Nephron progenitor cell (in vitro differentiated cells): ENCODE measurements at regions not wholly inside any gene's neighbourhood (a gene's known extent, or its start where the extent isn't known, plus 50 kb on each side); places are given as distances from the start of the nearest gene placed in this dataset.
"Not testable (repeated sequence)": the region's sequence is repeated elsewhere in the genome, so short reads cannot be mapped to it uniquely, and the experiment has no call there.

Experiments used
- DNase-seq: peaks from one replicate; pipeline ENCODE4 v3.0.0; 2021
- H3K27ac Mint-ChIP-seq: 2 replicates; pipeline ENCODE4 v1.8.0; 2021; ENCODE audit warnings: mild to moderate bottlenecking, moderate library complexity, mixed read lengths
- H3K27me3 Mint-ChIP-seq: 2 replicates; pipeline ENCODE4 v1.8.0; 2021; ENCODE audit warnings: mild to moderate bottlenecking, low read depth, mixed read lengths; ENCODE audit not compliant: poor library complexity
- H3K36me3 Mint-ChIP-seq: 2 replicates; pipeline ENCODE4 v1.8.0; 2021; ENCODE audit warnings: low read depth, mixed read lengths
- H3K4me1 Mint-ChIP-seq: 2 replicates; pipeline ENCODE4 v1.8.0; 2021; ENCODE audit warnings: mixed read lengths
- H3K4me3 Mint-ChIP-seq: 2 replicates; pipeline ENCODE4 v1.8.0; 2021; ENCODE audit warnings: mild to moderate bottlenecking, moderate library complexity, mixed read lengths
- H3K9me3 Mint-ChIP-seq: 2 replicates; pipeline ENCODE4 v1.8.0; 2021; ENCODE audit warnings: mild to moderate bottlenecking, moderate library complexity, mixed read lengths
- CTCF ChIP-seq: fragments of 200-600 bp; sonication (generic); IDR thresholded peaks from 2 replicates; pipeline ENCODE4 v1.5.0; 2021; ENCODE audit warnings: antibody characterized with exemption

- TF ChIP-seq CTCF = no peak
- peaks cover 34% of the 10 kb centered on the region for H3K4me1 Mint-ChIP-seq
- DNase-seq = no peak
- no peak overlapping the region for H3K27ac Mint-ChIP-seq
- H3K9me3 Mint-ChIP-seq = peaks cover 16% of the 10 kb centered on the region
- no peaks in the 10 kb centered on the region for H3K27me3 Mint-ChIP-seq
- H3K4me3 Mint-ChIP-seq = no peak overlapping the region
- H3K36me3 Mint-ChIP-seq = no peaks in the 10 kb centered on the region
These were observed 135.7 kb downstream of the ZNF330 start for GRCh38 chr4:141356321-141356962.

GRCh38 chr4:141356963-141357335, 136.3 kb downstream of the ZNF330 start:
- Mint-ChIP-seq H3K4me3 (no peak overlapping the region), H3K4me1 (peaks cover 34% of the 10 kb centered on the region)
- no peak for TF ChIP-seq CTCF

GRCh38 chr4:141368241-141368640, 147.5 kb downstream of the ZNF330 start:
- peaks cover 43% of the 10 kb centered on the region for H3K9me3 Mint-ChIP-seq
- H3K27me3 Mint-ChIP-seq = not testable (repeated sequence)

More at GRCh38 chr4:141356963-141357335, 136.3 kb downstream of the ZNF330 start:
- Mint-ChIP-seq H3K9me3 (peaks cover 19% of the 10 kb centered on the region), H3K27ac (peak overlapping the region; percentile 39), H3K36me3 (no peaks in the 10 kb centered on the region), H3K27me3 (no peaks in the 10 kb centered on the region)
- DNase-seq = no peak

GRCh38 chr4:141371206-141371605, 150.5 kb downstream of the ZNF330 start:
- Mint-ChIP-seq H3K4me3 (no peak overlapping the region), H3K27ac (peak overlapping the region; percentile 43), H3K9me3 (peaks cover 34% of the 10 kb centered on the region), H3K36me3 (no peaks in the 10 kb centered on the region), H3K4me1 (peaks cover 10% of the 10 kb centered on the region), H3K27me3 (peaks cover 6% of the 10 kb centered on the region)
- TF ChIP-seq CTCF = no peak
- peak; percentile 58 for DNase-seq

More at GRCh38 chr4:141368241-141368640, 147.5 kb downstream of the ZNF330 start:
- DNase-seq, H3K4me1 Mint-ChIP-seq, H3K27ac Mint-ChIP-seq, H3K4me3 Mint-ChIP-seq, H3K36me3 Mint-ChIP-seq: not testable (repeated sequence)

- H3K27ac Mint-ChIP-seq = no peak overlapping the region
- H3K36me3 Mint-ChIP-seq = no peaks in the 10 kb centered on the region
- H3K4me1 Mint-ChIP-seq = peaks cover 9% of the 10 kb centered on the region
- H3K4me3 Mint-ChIP-seq = no peak overlapping the region
- H3K9me3 Mint-ChIP-seq = peaks cover 39% of the 10 kb centered on the region
- no peak for DNase-seq
- no peak for TF ChIP-seq CTCF
- peaks cover 3% of the 10 kb centered on the region for H3K27me3 Mint-ChIP-seq
These were observed 155.2 kb downstream of the ZNF330 start for GRCh38 chr4:141375855-141376254.

GRCh38 chr4:141376769-141377168, 156.1 kb downstream of the ZNF330 start:
- Mint-ChIP-seq H3K36me3 (no peaks in the 10 kb centered on the region), H3K4me1 (no peaks in the 10 kb centered on the region), H3K4me3 (no peak overlapping the region), H3K27me3 (peaks cover 3% of the 10 kb centered on the region), H3K9me3 (peaks cover 39% of the 10 kb centered on the region), H3K27ac (no peak overlapping the region)
- no peak for TF ChIP-seq CTCF
- DNase-seq = no peak
